COR-L47 (cell line): ENCODE measurements at regions not wholly inside any gene's neighbourhood (a gene's known extent, or its start where the extent isn't known, plus 50 kb on each side); places are given as distances from the start of the nearest gene placed in this dataset.
"Not testable (repeated sequence)": the region's sequence is repeated elsewhere in the genome, so short reads cannot be mapped to it uniquely, and the experiment has no call there.

Experiments used
- DNase-seq: peaks from one replicate; lab custom pipeline; 2025; lab: John Stamatoyannopoulos, UW

- DNase-seq = no peak
Measured at GRCh38 chr4:167831855-167832254, 260.5 kb upstream of the ANXA10 start.

GRCh38 chr4:167838686-167839085 is 253.7 kb upstream of the ANXA10 start:
- no peak for DNase-seq

GRCh38 chr4:167842487-167842886 is 249.8 kb upstream of the ANXA10 start:
- DNase-seq = no peak

- DNase-seq = no peak
Measured at GRCh38 chr4:167854881-167855280, 237.5 kb upstream of the ANXA10 start.

GRCh38 chr4:167858127-167858526 is 234.2 kb upstream of the ANXA10 start:
- DNase-seq = not testable (repeated sequence)

- no peak for DNase-seq
Measured at GRCh38 chr4:167867191-167867590, 225.1 kb upstream of the ANXA10 start.

GRCh38 chr4:167868163-167868562 is 224.2 kb upstream of the ANXA10 start:
- no peak for DNase-seq

GRCh38 chr4:167873496-167873895 is 218.8 kb upstream of the ANXA10 start:
- DNase-seq = no peak

GRCh38 chr4:167876091-167876490 is 216.2 kb upstream of the ANXA10 start:
- not testable (repeated sequence) for DNase-seq

- DNase-seq = not testable (repeated sequence)
Measured at GRCh38 chr4:167877826-167878225, 214.5 kb upstream of the ANXA10 start.

GRCh38 chr4:167883266-167883665 is 209.1 kb upstream of the ANXA10 start:
- DNase-seq = no peak

- no peak for DNase-seq
Measured at GRCh38 chr4:167885071-167885470, 207.3 kb upstream of the ANXA10 start.

GRCh38 chr4:167885872-167886271 is 206.5 kb upstream of the ANXA10 start:
- DNase-seq = no peak

- DNase-seq = no peak
Measured at GRCh38 chr4:167887726-167888125, 204.6 kb upstream of the ANXA10 start.

GRCh38 chr4:167890226-167890625 is 202.1 kb upstream of the ANXA10 start:
- DNase-seq = no peak

- DNase-seq = no peak
Measured at GRCh38 chr4:167893531-167893930, 198.8 kb upstream of the ANXA10 start.

GRCh38 chr4:167896260-167896659 is 196.1 kb upstream of the ANXA10 start:
- DNase-seq = not testable (repeated sequence)

- no peak for DNase-seq
Measured at GRCh38 chr4:167897116-167897515, 195.2 kb upstream of the ANXA10 start.

- DNase-seq = no peak
Measured at GRCh38 chr4:167903291-167903721, 189.0 kb upstream of the ANXA10 start.

GRCh38 chr4:167906851-167907250 is 185.5 kb upstream of the ANXA10 start:
- DNase-seq = no peak

GRCh38 chr4:167908816-167909215 is 183.5 kb upstream of the ANXA10 start:
- DNase-seq = no peak

- DNase-seq = not testable (repeated sequence)
Measured at GRCh38 chr4:167912535-167912934, 179.8 kb upstream of the ANXA10 start.

- no peak for DNase-seq
Measured at GRCh38 chr4:167918077-167918476, 174.3 kb upstream of the ANXA10 start.

- no peak for DNase-seq
Measured at GRCh38 chr4:167930166-167930565, 162.2 kb upstream of the ANXA10 start.

- no peak for DNase-seq
Measured at GRCh38 chr4:167934216-167934615, 158.1 kb upstream of the ANXA10 start.
